H9 (cell line): ENCODE measurements at regions not wholly inside any gene's neighbourhood (a gene's known extent, or its start where the extent isn't known, plus 50 kb on each side); places are given as distances from the start of the nearest gene placed in this dataset.

Experiments
- DNase-seq: peaks from one replicate; pipeline ENCODE4 v3.0.0-alpha.2; 2017
- H2AFZ ChIP-seq: one replicate; pipeline ENCODE4 v1.6.1; 2013; ENCODE audit warnings: mild to moderate bottlenecking, low read length, control low read depth, moderate library complexity
- H2AK5ac ChIP-seq: 2 replicates; pipeline ENCODE4 v1.6.1; 2013; ENCODE audit warnings: low read length, control low read depth, mixed read lengths; ENCODE audit not compliant: insufficient read length
- H2BK120ac ChIP-seq: one replicate; pipeline ENCODE4 v1.6.1; 2013; ENCODE audit warnings: low read depth, mild to moderate bottlenecking, low read length, control low read depth, inconsistent platforms; ENCODE audit not compliant: poor library complexity, severe bottlenecking
- H2BK12ac ChIP-seq: 2 replicates; pipeline ENCODE4 v1.6.1; 2013; ENCODE audit warnings: low read length, control low read depth, mixed read lengths, low read depth; ENCODE audit not compliant: insufficient read length
- H2BK15ac ChIP-seq: 2 replicates; pipeline ENCODE4 v1.6.1; 2013; ENCODE audit warnings: low read depth, low read length, control low read depth
- H2BK20ac ChIP-seq: one replicate; pipeline ENCODE4 v1.6.1; 2013; ENCODE audit warnings: low read depth, mild to moderate bottlenecking, low read length, control low read depth, inconsistent platforms; ENCODE audit not compliant: poor library complexity, severe bottlenecking
- H2BK5ac ChIP-seq: 2 replicates; pipeline ENCODE4 v1.6.1; 2013; ENCODE audit warnings: low read length, control low read depth, mixed read lengths; ENCODE audit not compliant: insufficient read length
- H3K14ac ChIP-seq: 2 replicates; pipeline ENCODE4 v1.6.1; 2013; ENCODE audit warnings: low read length, control low read depth; ENCODE audit not compliant: insufficient read depth
- H3K18ac ChIP-seq: 2 replicates; pipeline ENCODE4 v1.6.1; 2013; ENCODE audit warnings: low read depth, mild to moderate bottlenecking, mixed read lengths, low read length, control low read depth; ENCODE audit not compliant: insufficient read length
- H3K23ac ChIP-seq: 2 replicates; pipeline ENCODE4 v1.6.1; 2013; ENCODE audit warnings: low read length, control low read depth, mixed read lengths, low read depth; ENCODE audit not compliant: insufficient read length
- H3K23me2 ChIP-seq: 2 replicates; pipeline ENCODE4 v1.6.1; 2013; ENCODE audit warnings: low read depth, mild to moderate bottlenecking, mixed read lengths, low read length, control low read depth; ENCODE audit not compliant: insufficient read length, poor library complexity, severe bottlenecking
- H3K27ac ChIP-seq: 2 replicates; pipeline ENCODE4 v1.5.1; 2013; ENCODE audit warnings: low read length, control low read depth, mixed read lengths, low read depth; ENCODE audit not compliant: insufficient read length
- H3K27me3 ChIP-seq: 2 replicates; pipeline ENCODE4 v1.6.1; 2013; ENCODE audit warnings: low read length, control low read depth, inconsistent platforms; ENCODE audit not compliant: insufficient read depth
- H3K4ac ChIP-seq: 2 replicates; pipeline ENCODE4 v1.6.1; 2013; ENCODE audit warnings: low read depth, mild to moderate bottlenecking, control low read depth, inconsistent platforms, low read length, moderate library complexity
- H3K4me1 ChIP-seq: 2 replicates; pipeline ENCODE4 v1.6.1; 2013; ENCODE audit warnings: low read length, control low read depth, inconsistent platforms; ENCODE audit not compliant: insufficient read depth
- H3K4me2 ChIP-seq: 2 replicates; pipeline ENCODE4 v1.6.1; 2013; ENCODE audit warnings: low read length, control low read depth, mixed read lengths; ENCODE audit not compliant: insufficient read length, insufficient read depth
- H3K56ac ChIP-seq: 2 replicates; pipeline ENCODE4 v1.6.1; 2013; ENCODE audit warnings: low read depth, mild to moderate bottlenecking, mixed read lengths, low read length, control low read depth; ENCODE audit not compliant: insufficient read length
- H3K79me1 ChIP-seq: 2 replicates; pipeline ENCODE4 v1.6.1; 2013; ENCODE audit warnings: low read depth, mild to moderate bottlenecking, moderate library complexity, low read length, control low read depth, inconsistent platforms; ENCODE audit not compliant: insufficient read depth, poor library complexity, severe bottlenecking
- H3K79me2 ChIP-seq: 2 replicates; pipeline ENCODE4 v1.6.1; 2013; ENCODE audit warnings: low read length, control low read depth, inconsistent platforms; ENCODE audit not compliant: insufficient read depth
- H3K9ac ChIP-seq: 2 replicates; pipeline ENCODE4 v1.6.1; 2013; ENCODE audit warnings: low read length, control low read depth, mixed read lengths; ENCODE audit not compliant: insufficient read length; ENCODE audit errors: extremely low read depth
- H3K9me3 ChIP-seq: one replicate; pipeline ENCODE4 v1.6.1; 2013; ENCODE audit warnings: low read depth, low read length, inconsistent platforms; ENCODE audit not compliant: control insufficient read depth
- H3T11ph ChIP-seq: one replicate; pipeline ENCODE4 v1.6.1; 2013; ENCODE audit warnings: mild to moderate bottlenecking, low read length, control low read depth, inconsistent platforms
- H4K20me1 ChIP-seq: one replicate; pipeline ENCODE4 v1.6.1; 2013; ENCODE audit not compliant: control insufficient read depth, insufficient read length, insufficient read depth
- H4K5ac ChIP-seq: 2 replicates; pipeline ENCODE4 v1.6.1; 2013; ENCODE audit warnings: low read depth, mild to moderate bottlenecking, mixed read lengths, low read length, control low read depth; ENCODE audit not compliant: insufficient read length
- H4K8ac ChIP-seq: replicated peaks from 2 replicates; pipeline ENCODE4 v1.6.1; 2013; ENCODE audit warnings: low read length, control low read depth, mixed read lengths, low read depth; ENCODE audit not compliant: insufficient read length
- H4K91ac ChIP-seq: 2 replicates; pipeline ENCODE4 v1.6.1; 2013; ENCODE audit warnings: low read depth, mild to moderate bottlenecking, moderate library complexity, mixed read lengths, low read length, control low read depth; ENCODE audit not compliant: insufficient read length
- H3K27ac Mint-ChIP-seq, 3 experiments: 2 replicates in 2 of 3; 3 replicates in 1 of 3; pipeline ENCODE4 v1.8.0; 2020 to 2021; ENCODE audit warnings: mixed read lengths in 3 of 3, mild to moderate bottlenecking in 1 of 3, moderate library complexity in 1 of 3
- H3K27me3 Mint-ChIP-seq: 2 replicates; pipeline ENCODE4 v1.8.0; 2021; ENCODE audit warnings: low read depth, mild to moderate bottlenecking, moderate library complexity, mixed read lengths
- H3K36me3 Mint-ChIP-seq, 3 experiments: 2 replicates in 2 of 3; 3 replicates in 1 of 3; pipeline ENCODE4 v1.8.0; 2020 to 2021; ENCODE audit warnings: low read depth in 3 of 3, mixed read lengths in 3 of 3; ENCODE audit not compliant: insufficient read depth in 1 of 3
- H3K4me1 Mint-ChIP-seq, 2 experiments: 2 replicates each; pipeline ENCODE4 v1.8.0; 2020; ENCODE audit warnings: mixed read lengths in 2 of 2
- H3K4me3 Mint-ChIP-seq, 2 experiments: 2 replicates in 1 of 2; 3 replicates in 1 of 2; pipeline ENCODE4 v1.8.0; 2020 to 2021; ENCODE audit warnings: mild to moderate bottlenecking in 2 of 2, mixed read lengths in 2 of 2, moderate library complexity in 1 of 2
- H3K9me3 Mint-ChIP-seq, 2 experiments: 2 replicates in 1 of 2; 3 replicates in 1 of 2; pipeline ENCODE4 v1.8.0; 2020; ENCODE audit warnings: mild to moderate bottlenecking in 2 of 2, mixed read lengths in 2 of 2, moderate library complexity in 1 of 2
- WGBS: extraction: QIAGEN DNeasy Blood & Tissue Kit; methylation state at CpG from one replicate; pipeline ENCODE4 v1.1.7; 2013; ENCODE audit warnings: missing lambda C conversion rate, low lambda C conversion rate, mixed read lengths; ENCODE audit not compliant: insufficient read length; ENCODE audit errors: extremely low coverage; 5-methylcytosine and 5-hydroxymethylcytosine counted together
- TF ChIP-seq, protein P1 (sequence below): fragments of 200-600 bp; sonication (generic); conservative IDR thresholded peaks from 3 replicates; pipeline ENCODE4 v1.8.0; 2021; ENCODE audit warnings: antibody characterized with exemption, mild to moderate bottlenecking

DNA sequence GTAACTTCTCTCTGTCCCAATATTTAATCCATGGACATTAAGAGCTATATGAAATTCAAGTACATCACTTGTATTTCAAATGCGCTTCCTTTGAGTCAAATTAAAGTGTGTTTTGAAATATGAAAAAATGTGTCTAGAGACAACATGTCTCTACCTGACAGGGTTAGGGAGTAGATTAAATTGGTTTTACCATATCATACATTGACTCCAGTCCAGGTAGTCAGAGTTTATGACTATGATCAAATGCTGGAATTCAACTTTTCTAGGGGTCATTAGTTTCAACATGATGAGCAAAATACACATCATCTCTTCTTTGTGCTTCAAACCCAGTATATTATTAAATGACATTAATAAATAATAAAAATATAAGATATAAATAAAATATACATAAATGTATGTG, 259.2 kb downstream of the CDH10 start:
- no peak overlapping the region for H4K5ac ChIP-seq
- no peak overlapping the region for H3K56ac ChIP-seq
- H3K9me3 ChIP-seq = no peaks in the 10 kb centered on the region
- Mint-ChIP-seq H3K9me3 (peaks cover 3 to 13% of the 10 kb centered on the region in 2 experiments), H3K36me3 (peaks cover 0 to 17% (median 9%) of the 10 kb centered on the region in 3 experiments; a peak in 5 of 7 replicates), H3K27me3 (no peaks in the 10 kb centered on the region), H3K4me1 (peaks cover 13 to 17% of the 10 kb centered on the region in 2 experiments), H3K27ac (no peak overlapping the region), H3K4me3 (no peak overlapping the region)
- no peaks in the 10 kb centered on the region for H4K20me1 ChIP-seq
- no peak overlapping the region for H2BK120ac ChIP-seq
- H3K14ac ChIP-seq = no peak overlapping the region
- no peak overlapping the region for H3K9ac ChIP-seq
- H2AK5ac ChIP-seq = no peak overlapping the region
- TF ChIP-seq, protein P1, sequence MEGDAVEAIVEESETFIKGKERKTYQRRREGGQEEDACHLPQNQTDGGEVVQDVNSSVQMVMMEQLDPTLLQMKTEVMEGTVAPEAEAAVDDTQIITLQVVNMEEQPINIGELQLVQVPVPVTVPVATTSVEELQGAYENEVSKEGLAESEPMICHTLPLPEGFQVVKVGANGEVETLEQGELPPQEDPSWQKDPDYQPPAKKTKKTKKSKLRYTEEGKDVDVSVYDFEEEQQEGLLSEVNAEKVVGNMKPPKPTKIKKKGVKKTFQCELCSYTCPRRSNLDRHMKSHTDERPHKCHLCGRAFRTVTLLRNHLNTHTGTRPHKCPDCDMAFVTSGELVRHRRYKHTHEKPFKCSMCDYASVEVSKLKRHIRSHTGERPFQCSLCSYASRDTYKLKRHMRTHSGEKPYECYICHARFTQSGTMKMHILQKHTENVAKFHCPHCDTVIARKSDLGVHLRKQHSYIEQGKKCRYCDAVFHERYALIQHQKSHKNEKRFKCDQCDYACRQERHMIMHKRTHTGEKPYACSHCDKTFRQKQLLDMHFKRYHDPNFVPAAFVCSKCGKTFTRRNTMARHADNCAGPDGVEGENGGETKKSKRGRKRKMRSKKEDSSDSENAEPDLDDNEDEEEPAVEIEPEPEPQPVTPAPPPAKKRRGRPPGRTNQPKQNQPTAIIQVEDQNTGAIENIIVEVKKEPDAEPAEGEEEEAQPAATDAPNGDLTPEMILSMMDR = no peak
- H3K4ac ChIP-seq = no peak overlapping the region
- H3K27me3 ChIP-seq = no peaks in the 10 kb centered on the region
- H3K4me2 ChIP-seq = no peak overlapping the region
- H2BK15ac ChIP-seq = no peak overlapping the region
- no peak overlapping the region for H2BK5ac ChIP-seq
- H4K8ac ChIP-seq = no peak overlapping the region
- H3T11ph ChIP-seq = no peak overlapping the region
- no peak overlapping the region for H3K23ac ChIP-seq
- no peak overlapping the region for H4K91ac ChIP-seq
- H3K23me2 ChIP-seq = no peaks in the 10 kb centered on the region
- WGBS = no CpG with 5 or more reads among the region's 1 CpG
- no peak overlapping the region for H2BK20ac ChIP-seq
- no peaks in the 10 kb centered on the region for H3K79me2 ChIP-seq
- no peak overlapping the region for H2BK12ac ChIP-seq
- H2AFZ ChIP-seq = no peak overlapping the region
- no peak overlapping the region for H3K27ac ChIP-seq
- H3K79me1 ChIP-seq = no peaks in the 10 kb centered on the region
- H3K18ac ChIP-seq = no peak overlapping the region
- DNase-seq = no peak
- H3K4me1 ChIP-seq = peaks cover 5% of the 10 kb centered on the region; the same call in 1 of the 2 replicates
